C1 segment of cervical spinal cord (tissue), 14 donors: ENCODE measurements at regions not wholly inside any gene's neighbourhood (a gene's known extent, or its start where the extent isn't known, plus 50 kb on each side); places are given as distances from the start of the nearest gene placed in this dataset.

Experiments
- DNase-seq, 14 donors: peaks; one replicate each; lab custom pipeline; 2025; lab: John Stamatoyannopoulos, UW

DNA sequence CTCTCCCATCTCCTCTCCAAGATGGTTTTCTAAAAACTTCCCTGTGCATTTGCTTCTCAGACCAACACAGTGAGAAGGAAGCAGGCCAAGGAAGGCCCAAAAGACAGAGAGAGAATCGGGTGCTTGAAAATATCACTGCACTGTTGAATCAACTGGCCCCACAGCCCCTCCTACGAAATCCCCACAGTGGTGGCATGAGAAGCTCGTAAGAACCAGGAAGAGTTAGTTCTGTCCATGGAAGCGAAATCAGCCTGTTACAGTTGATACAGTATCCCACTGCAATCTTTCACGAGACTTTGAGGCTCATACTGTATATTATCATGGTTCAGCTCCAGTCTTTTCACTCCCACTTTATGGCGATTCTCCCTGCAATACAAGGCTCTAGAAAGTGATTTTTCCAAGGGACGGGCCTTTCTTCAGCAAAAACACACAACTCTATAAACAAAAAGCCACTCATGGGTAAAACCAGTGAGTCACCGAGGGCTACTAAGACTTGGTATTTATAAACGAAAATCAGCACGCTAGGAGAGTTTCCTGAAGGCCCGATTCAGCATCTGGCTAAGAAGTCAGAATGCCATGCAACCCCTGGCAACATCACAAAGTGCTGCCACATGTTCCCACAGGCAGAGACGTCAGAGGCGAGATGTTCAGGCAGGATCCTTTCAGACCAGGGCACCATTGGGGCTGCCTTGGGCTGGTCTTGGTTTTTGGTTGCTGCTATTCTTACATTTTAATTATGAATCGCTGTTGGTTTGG, 185.7 kb downstream of the IRX5 start:
- DNase-seq: no peak

DNA sequence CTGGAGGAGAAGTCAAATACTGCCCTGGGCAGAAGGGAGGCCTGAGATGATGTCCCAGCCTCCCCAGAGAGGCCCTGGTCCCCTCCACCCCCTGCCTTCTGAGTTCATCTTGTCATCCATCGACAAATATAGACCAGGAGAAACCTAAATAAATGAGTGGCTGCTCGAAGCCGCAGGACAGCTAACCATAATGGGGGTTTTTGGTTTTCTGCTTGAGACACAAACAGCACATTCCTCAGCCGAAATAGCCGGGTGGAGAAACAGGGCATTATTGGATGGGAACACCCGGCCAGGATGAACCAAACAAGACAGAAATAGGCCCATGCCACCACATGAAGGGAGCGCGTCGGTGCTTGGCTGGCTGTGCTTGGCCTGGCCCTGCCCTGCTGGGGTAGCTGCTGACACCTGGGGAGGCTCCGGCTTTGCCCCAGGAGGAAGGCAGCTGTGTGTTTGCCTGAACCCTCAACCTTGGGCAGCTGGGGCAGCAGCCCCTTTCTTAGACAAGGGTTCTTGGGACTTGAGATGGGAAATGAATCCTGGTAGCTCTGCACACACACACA, 188.1 kb downstream of the IRX5 start:
- DNase-seq: no peak

DNA sequence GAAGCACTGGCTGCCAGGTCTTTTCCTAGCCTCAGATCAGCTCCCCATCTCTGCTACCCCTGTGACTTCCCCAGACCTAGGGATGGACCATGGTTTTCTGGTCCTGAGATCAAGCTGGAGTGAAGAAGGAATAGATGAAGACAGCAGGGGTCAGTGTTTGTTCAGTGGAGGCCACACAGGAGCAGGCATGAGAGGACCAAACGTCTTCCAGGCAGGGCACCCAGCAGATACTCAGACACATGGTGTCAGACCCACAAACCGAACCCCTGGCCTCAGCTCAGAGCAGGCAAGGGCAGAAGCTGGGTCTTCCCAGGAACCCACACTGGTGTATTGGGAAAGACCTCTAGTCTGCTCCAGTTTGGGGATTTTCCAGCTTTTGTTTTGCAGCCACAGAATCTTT, 189.7 kb downstream of the IRX5 start:
- no peak for DNase-seq

DNA sequence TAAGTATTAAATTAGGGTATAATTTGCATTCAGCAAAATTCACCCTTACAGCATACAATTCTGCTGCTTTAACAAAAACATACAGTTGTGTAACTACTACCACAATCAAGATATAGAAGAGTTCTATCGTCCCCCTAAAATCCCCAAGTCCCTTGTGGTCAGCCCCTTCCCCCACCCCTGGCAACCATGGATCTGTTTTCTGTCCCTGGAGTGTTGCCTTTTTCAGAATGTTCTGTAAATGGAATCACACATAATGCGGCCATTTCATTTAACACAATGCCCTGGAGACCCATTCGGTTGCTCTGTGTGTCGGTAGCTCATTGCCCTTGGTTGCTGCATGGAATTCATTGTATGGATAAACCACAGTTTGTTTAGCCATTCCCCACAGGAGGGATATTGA, 190.2 kb downstream of the IRX5 start:
- no peak for DNase-seq

DNA sequence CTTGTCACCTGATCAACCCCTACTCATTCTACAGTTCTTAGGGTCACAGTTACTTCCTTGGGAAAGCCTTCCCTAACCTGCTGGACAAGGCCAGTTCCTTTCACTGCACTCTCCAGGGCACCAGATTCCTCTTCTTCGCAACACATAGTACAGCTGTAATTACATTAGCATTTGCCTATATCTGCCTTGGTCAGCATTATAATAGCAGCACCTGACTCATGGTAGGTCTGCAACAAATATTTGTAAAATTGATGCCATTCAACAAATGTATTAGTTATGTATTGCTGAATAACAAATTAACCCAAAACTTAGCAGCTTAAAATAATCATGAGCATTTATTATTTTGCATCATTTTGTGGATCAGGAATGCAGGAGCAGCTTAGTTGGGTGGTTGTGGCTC, 193.0 kb downstream of the IRX5 start:
- DNase-seq: no peak

DNA sequence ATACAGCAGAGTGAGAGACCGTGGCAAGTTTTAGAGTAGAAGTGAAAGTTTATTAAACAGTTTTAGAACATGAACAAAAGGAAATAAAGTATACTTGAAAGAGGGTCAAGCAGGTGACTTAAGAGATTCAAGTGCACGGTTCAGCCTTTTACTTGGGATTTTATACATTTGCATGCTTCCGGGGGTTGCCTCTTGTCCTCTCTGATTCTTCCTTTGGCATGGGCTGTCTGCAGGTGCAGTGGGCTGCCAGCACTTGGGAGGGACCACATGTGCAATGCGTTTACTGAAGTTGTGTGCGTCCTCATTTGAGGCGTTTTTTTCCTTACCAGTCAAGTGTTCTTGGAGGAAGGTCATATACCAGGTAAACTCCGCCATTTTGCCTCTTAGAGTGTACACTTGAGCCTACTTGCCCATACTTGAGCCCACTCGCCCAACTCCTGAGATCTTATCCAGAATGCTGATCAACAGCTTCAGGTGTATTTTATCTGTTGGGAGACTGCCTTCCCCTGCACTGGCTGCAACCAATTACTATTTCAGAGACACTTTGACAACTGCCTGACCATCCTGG, 195.2 kb downstream of the IRX5 start:
- no peak for DNase-seq

DNA sequence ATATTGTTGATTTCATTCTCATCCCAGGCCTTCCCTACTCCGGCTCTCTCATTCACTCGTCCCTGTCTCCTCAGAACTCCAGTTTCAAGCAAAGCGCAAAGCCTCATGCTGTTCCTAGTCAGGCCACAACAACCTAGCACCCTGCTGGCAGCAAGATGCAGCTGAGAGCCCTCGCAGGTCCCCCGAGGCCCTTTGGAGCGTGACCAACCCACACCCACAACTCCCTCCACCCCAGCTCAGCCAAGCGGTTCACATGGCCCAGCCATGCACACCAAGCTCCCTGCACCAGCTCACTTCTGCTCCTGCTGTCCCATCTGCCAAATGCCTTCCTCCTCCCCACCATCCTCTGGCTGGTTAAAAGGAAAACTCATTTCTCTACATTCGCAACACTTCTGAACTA, 195.8 kb downstream of the IRX5 start:
- DNase-seq: no peak

GRCh38 chr16:55130456-55130855, 193.5 kb upstream of the IRX6 start:
- no peak for DNase-seq

- DNase-seq: no peak
These were observed 193.1 kb upstream of the IRX6 start for GRCh38 chr16:55130911-55131310.

GRCh38 chr16:55133654-55134053, 190.3 kb upstream of the IRX6 start:
- DNase-seq: no peak

- DNase-seq: no peak
These were observed 187.4 kb upstream of the IRX6 start for GRCh38 chr16:55136356-55137150.

DNA sequence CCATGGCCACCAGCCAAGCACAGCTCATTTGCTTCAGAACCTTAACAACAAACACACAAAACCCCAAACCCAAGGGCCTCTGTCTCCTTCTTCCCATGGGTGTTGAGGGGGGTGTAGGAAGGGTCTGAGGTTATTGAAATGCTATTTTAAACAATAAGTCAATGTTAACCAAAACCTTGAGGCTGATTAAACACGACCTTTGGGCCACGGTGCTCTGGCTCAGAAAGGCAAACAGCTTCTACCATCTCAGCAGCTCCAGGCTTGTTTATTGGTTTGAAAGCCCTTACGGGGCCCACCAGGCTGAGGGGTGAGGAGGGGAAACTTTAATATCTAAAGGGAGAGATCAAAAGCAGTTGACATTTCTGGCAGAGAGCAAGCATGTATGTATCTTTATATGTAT, 185.7 kb upstream of the IRX6 start:
- DNase-seq: no peak

GRCh38 chr16:55142405-55142804, 181.6 kb upstream of the IRX6 start:
- DNase-seq: no peak

DNA sequence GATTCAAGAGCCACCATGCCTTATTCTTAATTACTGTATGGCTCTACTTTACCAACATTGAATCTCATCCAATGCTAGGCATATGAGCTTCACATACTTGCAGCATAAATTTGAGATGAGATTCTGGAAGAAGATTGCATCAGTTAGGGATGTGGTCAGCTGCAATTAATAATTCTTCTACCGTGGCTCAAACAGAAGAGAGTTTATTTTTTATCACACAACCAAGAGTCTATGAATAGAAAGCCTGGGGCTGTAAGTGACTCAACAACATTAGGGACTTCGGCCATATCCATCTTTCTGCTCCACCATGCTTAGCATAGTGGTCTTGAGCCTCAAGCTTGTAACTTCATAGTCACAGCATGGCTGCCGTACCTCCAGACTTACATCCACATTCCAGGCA, 179.4 kb upstream of the IRX6 start:
- DNase-seq: no peak

GRCh38 chr16:55145771-55146603, 178.0 kb upstream of the IRX6 start:
- no peak for DNase-seq

DNA sequence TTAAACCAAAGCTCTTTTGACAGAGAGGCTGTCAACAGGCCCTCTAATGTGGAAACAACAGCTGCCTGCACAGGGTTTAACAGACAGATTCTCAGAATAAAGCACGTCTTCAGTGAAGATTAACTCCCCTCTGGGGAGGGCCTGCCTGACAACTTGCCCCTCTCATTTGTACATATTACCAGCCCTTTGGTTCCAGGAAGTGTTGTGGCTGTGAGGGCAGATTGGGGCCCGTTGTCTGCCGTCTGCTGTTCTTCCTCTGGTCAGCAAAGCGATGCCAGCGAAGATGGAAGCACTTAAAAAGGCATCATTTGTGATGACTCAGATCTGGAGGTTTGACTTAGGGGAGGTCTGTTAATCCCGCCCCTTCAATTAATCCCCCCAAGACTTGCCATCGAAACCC, 177.0 kb upstream of the IRX6 start:
- no peak for DNase-seq

DNA sequence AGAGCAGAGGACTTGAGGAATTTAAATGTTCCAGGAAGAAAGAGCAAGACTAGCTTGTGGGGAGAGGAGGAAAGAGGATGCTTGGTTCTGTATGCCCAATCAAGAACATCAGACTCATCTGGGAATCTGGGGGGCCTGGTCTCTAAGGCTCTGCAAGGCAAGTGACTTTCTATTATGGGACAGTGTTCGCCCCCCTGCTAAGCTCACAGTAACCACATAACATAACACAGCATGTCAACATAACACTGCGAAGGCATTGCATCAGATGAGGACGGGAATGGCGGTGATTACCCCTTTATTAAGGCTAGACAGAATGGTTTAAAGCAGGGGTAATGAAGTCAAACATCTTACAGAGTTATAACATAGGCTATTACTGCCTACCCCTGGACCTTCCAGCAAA, 176.6 kb upstream of the IRX6 start:
- DNase-seq: no peak

DNA sequence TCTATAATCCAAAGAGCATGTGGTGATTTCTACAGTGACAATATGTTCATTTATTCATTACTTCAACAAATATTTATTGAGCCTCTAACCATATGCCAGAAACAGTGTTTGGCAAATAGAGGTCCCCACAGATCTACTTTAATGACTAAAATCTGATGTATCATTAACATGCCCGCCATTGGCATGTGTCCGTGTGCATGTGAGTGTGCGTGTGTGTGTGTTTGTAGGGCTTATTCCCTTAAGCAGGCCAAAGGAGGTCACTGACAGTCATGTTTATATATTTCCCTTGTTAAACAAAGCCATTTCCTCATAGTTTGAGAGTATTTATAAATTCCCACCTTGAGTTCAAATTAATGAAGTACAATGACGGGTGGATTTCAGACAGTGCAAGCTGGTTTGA, 174.4 kb upstream of the IRX6 start:
- DNase-seq: no peak

- DNase-seq: no peak
These were observed 172.3 kb upstream of the IRX6 start for GRCh38 chr16:55151561-55152305.

DNA sequence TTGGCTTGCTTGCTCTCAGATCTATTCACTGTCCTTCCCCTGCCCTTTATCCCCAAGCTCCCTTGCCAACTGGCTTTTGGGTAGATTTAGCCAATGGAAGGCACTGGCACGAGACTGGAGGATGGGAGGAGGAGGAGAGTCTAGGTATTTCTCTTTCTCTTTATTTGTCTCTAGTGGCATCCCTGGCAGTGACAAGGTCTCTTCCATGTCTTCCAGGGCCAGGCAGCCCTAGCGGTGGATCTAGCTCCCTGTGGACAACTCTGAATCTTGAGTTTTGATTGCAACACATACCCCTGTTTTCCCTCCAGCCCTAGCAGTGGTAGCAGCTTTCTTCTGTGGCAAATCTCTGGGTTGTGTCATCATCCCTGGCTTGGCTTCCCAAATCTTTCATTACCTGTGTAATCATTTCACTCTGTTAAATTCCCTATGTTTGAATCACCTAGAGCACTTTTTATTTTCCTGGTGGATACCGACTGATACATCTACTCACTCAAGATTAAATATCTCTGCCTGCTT, 171.1 kb upstream of the IRX6 start:
- DNase-seq: no peak

- DNase-seq: no peak
These were observed 169.7 kb upstream of the IRX6 start for GRCh38 chr16:55154262-55154661.
